ENCODE measurements at regions not wholly inside any gene's neighbourhood (a gene's known extent, or its start where the extent isn't known, plus 50 kb on each side); places are given as distances from the start of the nearest gene placed in this dataset.

- no peak for TF ChIP-seq CTCF (IDR thresholded peaks at IDR 0.05; ENCODE audit: low read depth, low read length, missing input control)
- no peak for TF ChIP-seq SP1 (IDR thresholded peaks at IDR 0.05)
- TF ChIP-seq REST (IDR thresholded peaks at IDR 0.05), result no peak
- TF ChIP-seq NR2F2 (IDR thresholded peaks at IDR 0.05), result no peak
- TF ChIP-seq ZBTB33 (IDR thresholded peaks at IDR 0.05), result no peak
- no peak for TF ChIP-seq RAD21 (IDR thresholded peaks at IDR 0.05)
Measured at GRCh38 chr9:115759426-115759825, 394.2 kb upstream of the PAPPA start.

Data from liver (tissue), 3 donors.